Activated naive CD8-positive, alpha-beta T cell (primary cell): ENCODE measurements at regions not wholly inside any gene's neighbourhood (a gene's known extent, or its start where the extent isn't known, plus 50 kb on each side); places are given as distances from the start of the nearest gene placed in this dataset.

Source experiments
- H3K27ac Mint-ChIP-seq: one replicate; pipeline ENCODE4 v1.8.0; 2021; ENCODE audit warnings: mixed read lengths
- H3K27me3 Mint-ChIP-seq: one replicate; pipeline ENCODE4 v1.8.0; 2021; ENCODE audit warnings: mixed read lengths
- H3K36me3 Mint-ChIP-seq: one replicate; pipeline ENCODE4 v1.8.0; 2021; ENCODE audit warnings: mixed read lengths
- H3K4me1 Mint-ChIP-seq: one replicate; pipeline ENCODE4 v1.8.0; 2021; ENCODE audit warnings: low read depth, mixed read lengths
- H3K4me3 Mint-ChIP-seq: one replicate; pipeline ENCODE4 v1.8.0; 2021; ENCODE audit warnings: mild to moderate bottlenecking, mixed read lengths
- H3K9me3 Mint-ChIP-seq: one replicate; pipeline ENCODE4 v1.8.0; 2021; ENCODE audit warnings: low read depth, mixed read lengths

- Mint-ChIP-seq H3K36me3 (no peaks in the 10 kb centered on the region), H3K27ac (no peak overlapping the region), H3K4me1 (peaks cover 6% of the 10 kb centered on the region), H3K9me3 (no peaks in the 10 kb centered on the region), H3K27me3 (peaks cover 11% of the 10 kb centered on the region), H3K4me3 (no peak overlapping the region)
These were observed 142.0 kb upstream of the SLCO3A1 start for GRCh38 chr15:91711384-91712033.

GRCh38 chr15:91712286-91712685 is 141.2 kb upstream of the SLCO3A1 start:
- H3K36me3 Mint-ChIP-seq = no peaks in the 10 kb centered on the region
- no peaks in the 10 kb centered on the region for H3K9me3 Mint-ChIP-seq
- no peak overlapping the region for H3K4me3 Mint-ChIP-seq
- H3K27me3 Mint-ChIP-seq = peaks cover 11% of the 10 kb centered on the region
- H3K4me1 Mint-ChIP-seq = no peaks in the 10 kb centered on the region
- no peak overlapping the region for H3K27ac Mint-ChIP-seq

- Mint-ChIP-seq H3K27me3 (peaks cover 17% of the 10 kb centered on the region), H3K4me3 (no peak overlapping the region), H3K27ac (no peak overlapping the region), H3K4me1 (no peaks in the 10 kb centered on the region), H3K9me3 (no peaks in the 10 kb centered on the region), H3K36me3 (no peaks in the 10 kb centered on the region)
These were observed 137.0 kb upstream of the SLCO3A1 start for GRCh38 chr15:91716536-91716935.

GRCh38 chr15:91717811-91718210 is 135.7 kb upstream of the SLCO3A1 start:
- peaks cover 16% of the 10 kb centered on the region for H3K27me3 Mint-ChIP-seq
- no peaks in the 10 kb centered on the region for H3K4me1 Mint-ChIP-seq
- no peak overlapping the region for H3K4me3 Mint-ChIP-seq
- H3K36me3 Mint-ChIP-seq = no peaks in the 10 kb centered on the region
- no peak overlapping the region for H3K27ac Mint-ChIP-seq
- no peaks in the 10 kb centered on the region for H3K9me3 Mint-ChIP-seq

- H3K4me1 Mint-ChIP-seq = no peaks in the 10 kb centered on the region
These were observed 129.5 kb upstream of the SLCO3A1 start for GRCh38 chr15:91723959-91724358.

GRCh38 chr15:91733661-91734060 is 119.8 kb upstream of the SLCO3A1 start:
- Mint-ChIP-seq H3K4me3 (no peak overlapping the region), H3K4me1 (no peaks in the 10 kb centered on the region), H3K27ac (no peak overlapping the region), H3K36me3 (no peaks in the 10 kb centered on the region), H3K27me3 (peaks cover 24% of the 10 kb centered on the region), H3K9me3 (no peaks in the 10 kb centered on the region)

More at GRCh38 chr15:91723959-91724358, 129.5 kb upstream of the SLCO3A1 start:
- Mint-ChIP-seq H3K9me3 (no peaks in the 10 kb centered on the region), H3K27ac (no peak overlapping the region), H3K27me3 (peaks cover 10% of the 10 kb centered on the region), H3K4me3 (no peak overlapping the region), H3K36me3 (no peaks in the 10 kb centered on the region)

DNA sequence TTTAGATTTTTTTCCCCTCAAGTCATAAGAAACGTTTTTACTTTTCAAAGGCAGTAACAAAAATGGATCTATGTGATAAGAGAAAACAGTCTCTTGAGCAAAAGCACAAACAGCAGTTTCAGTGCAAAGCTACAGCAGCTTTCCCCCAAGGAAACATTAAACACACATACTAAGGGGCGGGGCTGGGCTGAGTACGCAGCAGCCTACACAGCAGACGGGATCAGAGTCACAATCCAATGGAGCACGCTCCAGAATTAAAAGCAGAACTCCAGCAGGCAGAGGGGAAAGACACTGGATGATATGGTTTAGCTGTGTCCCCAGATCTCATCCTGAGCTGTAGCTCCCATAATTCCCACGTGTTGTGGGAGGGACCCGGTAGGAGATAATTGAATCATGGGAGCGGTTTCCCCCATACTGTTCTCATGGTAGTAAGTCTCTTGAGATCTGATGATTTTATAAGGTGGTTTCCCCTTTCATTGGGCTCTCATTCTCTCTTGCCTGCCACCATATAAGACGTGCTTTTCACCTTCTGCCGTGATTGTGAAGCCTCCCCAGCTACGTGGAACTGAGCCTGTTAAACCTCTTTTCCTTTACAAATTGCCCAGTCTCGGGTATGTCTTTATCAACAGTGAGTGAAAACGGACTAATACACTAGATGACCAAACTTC is 116.2 kb upstream of the SLCO3A1 start:
- Mint-ChIP-seq H3K27me3 (peaks cover 19% of the 10 kb centered on the region), H3K9me3 (no peaks in the 10 kb centered on the region), H3K36me3 (no peaks in the 10 kb centered on the region), H3K4me3 (no peak overlapping the region), H3K4me1 (no peaks in the 10 kb centered on the region), H3K27ac (no peak overlapping the region)

- no peak overlapping the region for H3K4me3 Mint-ChIP-seq
- no peaks in the 10 kb centered on the region for H3K9me3 Mint-ChIP-seq
- H3K27ac Mint-ChIP-seq = no peak overlapping the region
- peaks cover 3% of the 10 kb centered on the region for H3K36me3 Mint-ChIP-seq
- H3K27me3 Mint-ChIP-seq = peaks cover 16% of the 10 kb centered on the region
- no peaks in the 10 kb centered on the region for H3K4me1 Mint-ChIP-seq
These were observed 111.5 kb upstream of the SLCO3A1 start for GRCh38 chr15:91741986-91742385.

DNA sequence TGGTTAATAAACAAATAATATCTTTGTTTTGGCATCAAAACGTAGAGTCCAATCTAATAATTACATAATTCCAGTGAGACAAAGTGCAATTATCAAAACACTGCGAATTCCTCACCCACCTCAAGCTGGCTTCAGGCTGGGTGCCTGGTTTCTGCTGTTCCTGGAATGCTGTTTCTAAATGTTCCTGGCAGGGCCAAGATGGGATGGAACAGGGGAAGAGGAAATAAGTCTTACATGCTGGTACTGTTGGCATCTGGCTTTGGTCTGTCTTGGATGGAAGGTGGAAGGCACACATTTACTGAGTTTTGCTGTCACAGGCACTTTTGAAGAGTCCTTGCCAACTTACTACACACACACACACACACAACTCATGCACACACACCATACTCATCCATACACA is 101.9 kb upstream of the SLCO3A1 start:
- H3K4me3 Mint-ChIP-seq = no peak overlapping the region

GRCh38 chr15:91752081-91752785 is 101.3 kb upstream of the SLCO3A1 start:
- Mint-ChIP-seq H3K4me1 (no peaks in the 10 kb centered on the region), H3K27ac (no peak overlapping the region), H3K36me3 (no peaks in the 10 kb centered on the region), H3K9me3 (no peaks in the 10 kb centered on the region), H3K27me3 (peaks cover 7% of the 10 kb centered on the region), H3K4me3 (no peak overlapping the region)

More for the DNA sequence above, 101.9 kb upstream of the SLCO3A1 start:
- H3K27ac Mint-ChIP-seq = no peak overlapping the region
- no peaks in the 10 kb centered on the region for H3K9me3 Mint-ChIP-seq
- no peaks in the 10 kb centered on the region for H3K36me3 Mint-ChIP-seq
- H3K27me3 Mint-ChIP-seq = peaks cover 9% of the 10 kb centered on the region
- H3K4me1 Mint-ChIP-seq = no peaks in the 10 kb centered on the region

- H3K27ac Mint-ChIP-seq = no peak overlapping the region
- H3K9me3 Mint-ChIP-seq = no peaks in the 10 kb centered on the region
- H3K27me3 Mint-ChIP-seq = peaks cover 3% of the 10 kb centered on the region
- H3K4me1 Mint-ChIP-seq = no peaks in the 10 kb centered on the region
- no peak overlapping the region for H3K4me3 Mint-ChIP-seq
- no peaks in the 10 kb centered on the region for H3K36me3 Mint-ChIP-seq
These were observed 93.9 kb upstream of the SLCO3A1 start for GRCh38 chr15:91759560-91759959.

GRCh38 chr15:91765660-91766059 is 87.8 kb upstream of the SLCO3A1 start:
- Mint-ChIP-seq H3K9me3 (no peaks in the 10 kb centered on the region), H3K36me3 (no peaks in the 10 kb centered on the region), H3K4me3 (no peak overlapping the region), H3K27ac (no peak overlapping the region), H3K27me3 (peaks cover 2% of the 10 kb centered on the region), H3K4me1 (no peaks in the 10 kb centered on the region)

DNA sequence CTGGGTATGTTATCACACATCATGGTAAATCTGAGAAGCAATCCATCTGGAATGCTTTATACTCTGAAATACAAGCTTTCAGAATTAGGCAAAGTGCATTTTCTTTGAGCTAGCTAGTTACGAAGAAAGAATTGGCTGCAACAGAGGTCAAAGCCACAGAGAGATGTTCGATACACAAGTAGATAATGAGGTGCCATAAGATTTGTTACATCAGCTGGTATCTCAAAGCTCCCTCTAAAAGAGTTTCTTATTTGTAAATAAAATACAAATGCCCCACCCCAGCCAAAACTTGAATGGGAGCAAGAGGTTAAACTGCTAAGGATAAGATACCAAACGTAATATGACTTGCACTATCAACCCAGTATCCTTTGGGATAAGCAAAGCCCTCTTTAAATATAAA is 84.0 kb upstream of the SLCO3A1 start:
- H3K36me3 Mint-ChIP-seq = no peaks in the 10 kb centered on the region
- H3K27me3 Mint-ChIP-seq = peaks cover 4% of the 10 kb centered on the region
- H3K27ac Mint-ChIP-seq = no peak overlapping the region
- no peak overlapping the region for H3K4me3 Mint-ChIP-seq
- H3K4me1 Mint-ChIP-seq = no peaks in the 10 kb centered on the region
- no peaks in the 10 kb centered on the region for H3K9me3 Mint-ChIP-seq

- H3K36me3 Mint-ChIP-seq = no peaks in the 10 kb centered on the region
- no peaks in the 10 kb centered on the region for H3K4me1 Mint-ChIP-seq
- H3K9me3 Mint-ChIP-seq = no peaks in the 10 kb centered on the region
- H3K4me3 Mint-ChIP-seq = no peak overlapping the region
- peaks cover 4% of the 10 kb centered on the region for H3K27me3 Mint-ChIP-seq
- no peak overlapping the region for H3K27ac Mint-ChIP-seq
These were observed 83.6 kb upstream of the SLCO3A1 start for GRCh38 chr15:91769894-91770293.

DNA sequence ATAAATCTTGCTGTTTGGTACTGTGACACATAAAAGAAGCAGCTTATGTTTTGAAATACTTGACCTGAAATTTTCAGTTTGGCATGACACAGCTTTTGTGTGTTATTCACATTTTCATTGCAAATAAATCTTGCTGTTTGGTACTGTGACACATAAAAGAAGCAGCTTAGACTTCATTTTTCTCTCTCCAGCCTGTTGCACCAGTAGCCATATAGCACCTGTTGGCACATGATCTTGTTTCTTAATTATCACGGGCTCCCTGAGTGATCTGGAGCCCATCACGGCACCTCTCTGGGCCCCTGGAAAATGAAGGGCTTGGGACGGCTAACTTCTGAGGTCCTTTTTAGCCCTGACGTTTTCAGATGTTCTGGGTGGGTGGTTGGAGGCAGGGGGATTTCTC is 77.4 kb upstream of the SLCO3A1 start:
- H3K36me3 Mint-ChIP-seq = no peaks in the 10 kb centered on the region

More for the DNA sequence above, 77.4 kb upstream of the SLCO3A1 start:
- Mint-ChIP-seq H3K9me3 (no peaks in the 10 kb centered on the region), H3K27ac (no peak overlapping the region), H3K4me3 (no peak overlapping the region), H3K27me3 (peaks cover 3% of the 10 kb centered on the region), H3K4me1 (no peaks in the 10 kb centered on the region)
